GM20000 (cell line): ENCODE measurements at regions not wholly inside any gene's neighbourhood (a gene's known extent, or its start where the extent isn't known, plus 50 kb on each side); places are given as distances from the start of the nearest gene placed in this dataset.

Source experiments
- DNase-seq: peaks from one replicate; pipeline ENCODE4 v3.0.0; 2012; ENCODE audit warnings: low spot score
- CTCF ChIP-seq: IDR thresholded peaks from 2 replicates; pipeline ENCODE4 v1.5.1; 2012; ENCODE audit warnings: mild to moderate bottlenecking, control low read depth; ENCODE audit errors: extremely low read depth, missing control alignments

DNA sequence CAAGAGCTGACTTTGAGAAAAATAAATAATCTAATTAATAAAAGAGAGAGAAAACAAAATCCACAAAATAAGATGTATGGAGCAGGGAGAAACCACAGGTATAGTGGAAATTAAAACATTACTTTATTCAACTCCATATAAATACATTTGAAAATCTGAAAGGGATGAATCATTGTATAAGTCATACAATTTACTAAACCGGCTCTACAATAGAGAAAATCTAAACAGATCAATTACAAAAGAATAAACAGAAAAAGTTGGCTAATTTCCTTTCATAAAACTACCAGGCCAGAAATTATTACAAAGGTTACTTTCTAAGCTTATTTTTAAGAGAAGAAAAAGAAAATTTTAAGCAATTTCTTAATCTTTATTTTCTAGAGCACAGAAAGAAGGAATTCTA is 51.3 kb upstream of the DRD2 start:
- TF ChIP-seq CTCF, result no peak
- no peak for DNase-seq
